ENCODE measurements at regions not wholly inside any gene's neighbourhood (a gene's known extent, or its start where the extent isn't known, plus 50 kb on each side); places are given as distances from the start of the nearest gene placed in this dataset.

- Histone ChIP-seq H3K4me1 (ENCODE audit: control insufficient read depth in 5 of 5, insufficient read depth in 5 of 5, low read length in 5 of 5) (peaks cover 0 to 33% (median 11%) of the 10 kb centered on the region in 5 donors), H3K27me3 (ENCODE audit: control insufficient read depth in 3 of 3, insufficient read depth in 3 of 3, low read length in 2 of 3) (no peaks in the 10 kb centered on the region), H3K9ac (ENCODE audit: insufficient read depth in 1 of 2, low read length in 2 of 2) (no peak overlapping the region), H3K9me3 (ENCODE audit: control insufficient read depth in 4 of 4, insufficient read depth in 3 of 4, low read length in 3 of 4) (peaks cover 0 to 3% (median 0%) of the 10 kb centered on the region in 4 donors), H3K36me3 (ENCODE audit: control insufficient read depth in 4 of 4, insufficient read depth in 4 of 4, low read length in 4 of 4) (no peaks in the 10 kb centered on the region), H3K27ac (ENCODE audit: low read depth in 1 of 2, low read length in 1 of 2) (no peak overlapping the region), H3K4me3 (no peak overlapping the region)
- ATAC-seq (ENCODE audit: insufficient read depth, low FRiP score) = no peak
- TF ChIP-seq, protein P1, sequence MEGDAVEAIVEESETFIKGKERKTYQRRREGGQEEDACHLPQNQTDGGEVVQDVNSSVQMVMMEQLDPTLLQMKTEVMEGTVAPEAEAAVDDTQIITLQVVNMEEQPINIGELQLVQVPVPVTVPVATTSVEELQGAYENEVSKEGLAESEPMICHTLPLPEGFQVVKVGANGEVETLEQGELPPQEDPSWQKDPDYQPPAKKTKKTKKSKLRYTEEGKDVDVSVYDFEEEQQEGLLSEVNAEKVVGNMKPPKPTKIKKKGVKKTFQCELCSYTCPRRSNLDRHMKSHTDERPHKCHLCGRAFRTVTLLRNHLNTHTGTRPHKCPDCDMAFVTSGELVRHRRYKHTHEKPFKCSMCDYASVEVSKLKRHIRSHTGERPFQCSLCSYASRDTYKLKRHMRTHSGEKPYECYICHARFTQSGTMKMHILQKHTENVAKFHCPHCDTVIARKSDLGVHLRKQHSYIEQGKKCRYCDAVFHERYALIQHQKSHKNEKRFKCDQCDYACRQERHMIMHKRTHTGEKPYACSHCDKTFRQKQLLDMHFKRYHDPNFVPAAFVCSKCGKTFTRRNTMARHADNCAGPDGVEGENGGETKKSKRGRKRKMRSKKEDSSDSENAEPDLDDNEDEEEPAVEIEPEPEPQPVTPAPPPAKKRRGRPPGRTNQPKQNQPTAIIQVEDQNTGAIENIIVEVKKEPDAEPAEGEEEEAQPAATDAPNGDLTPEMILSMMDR (IDR thresholded peaks at IDR 0.05; ENCODE audit: control extremely low read depth, extremely low read depth) = no peak
- DNase-seq = no peak
Observed at GRCh38 chr4:81595287-81595686, 123.6 kb upstream of the RASGEF1B start.

DNA sequence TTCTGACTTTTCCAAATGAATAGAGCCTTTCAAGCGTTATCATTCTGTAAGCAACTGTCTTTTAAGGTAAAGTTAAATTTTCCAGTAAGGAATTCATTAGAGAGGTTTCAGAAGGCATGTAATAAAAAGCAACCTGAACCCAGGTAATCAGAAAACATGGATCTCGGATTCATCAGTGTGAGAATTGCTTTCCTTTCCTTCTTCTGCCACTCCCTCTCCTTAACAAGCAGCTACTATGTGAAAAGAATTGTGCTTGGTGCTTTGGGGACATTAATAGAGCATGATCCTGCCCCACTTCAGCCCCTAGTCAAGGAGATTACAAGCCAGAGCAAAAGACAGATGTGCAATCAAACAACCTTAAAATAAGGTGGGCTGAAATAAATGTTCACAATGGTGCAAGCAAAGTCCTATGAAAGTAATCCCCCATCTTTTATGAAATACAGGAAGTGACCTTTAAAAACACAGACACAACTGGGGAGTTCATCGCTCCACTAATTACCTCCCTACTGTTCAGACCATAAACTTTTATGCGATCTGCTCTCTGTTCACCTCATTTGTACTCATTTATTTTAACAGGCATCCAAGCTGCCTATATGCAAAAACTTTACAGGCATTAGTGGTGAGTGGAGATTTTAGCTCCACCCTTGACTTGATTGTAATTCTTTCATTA lies 122.9 kb upstream of the RASGEF1B start:
- Histone ChIP-seq H3K9ac (ENCODE audit: insufficient read depth in 1 of 2, low read length in 2 of 2) (no peak overlapping the region), H3K27ac (ENCODE audit: low read depth in 1 of 2, low read length in 1 of 2) (no peak overlapping the region), H3K27me3 (ENCODE audit: control insufficient read depth in 3 of 3, insufficient read depth in 3 of 3, low read length in 2 of 3) (no peaks in the 10 kb centered on the region), H3K36me3 (ENCODE audit: control insufficient read depth in 4 of 4, insufficient read depth in 4 of 4, low read length in 4 of 4) (no peaks in the 10 kb centered on the region), H3K4me3 (no peak overlapping the region), H3K4me1 (ENCODE audit: control insufficient read depth in 5 of 5, insufficient read depth in 5 of 5, low read length in 5 of 5) (peaks cover 0 to 27% (median 11%) of the 10 kb centered on the region in 5 donors), H3K9me3 (ENCODE audit: control insufficient read depth in 4 of 4, insufficient read depth in 3 of 4, low read length in 3 of 4) (peaks cover 0 to 3% (median 0%) of the 10 kb centered on the region in 4 donors)
- WGBS, 2 donors = 86 to 90% methylated on average over 4 of the region's 4 CpGs
- no peak for ATAC-seq (ENCODE audit: insufficient read depth, low FRiP score)
- TF ChIP-seq, protein P1 (IDR thresholded peaks at IDR 0.05; ENCODE audit: control extremely low read depth, extremely low read depth) = no peak
- no peak for DNase-seq

- no peak overlapping the region for H3K27ac ChIP-seq (ENCODE audit: low read depth in 1 of 2, low read length in 1 of 2)
- 92 to 93% methylated on average over 2 of the region's 2 CpGs for WGBS, 2 donors
- peaks cover 0 to 19% (median 11%) of the 10 kb centered on the region in 5 donors for H3K4me1 ChIP-seq (ENCODE audit: control insufficient read depth in 5 of 5, insufficient read depth in 5 of 5, low read length in 5 of 5)
- TF ChIP-seq, protein P1 (IDR thresholded peaks at IDR 0.05; ENCODE audit: control extremely low read depth, extremely low read depth) = no peak
- ATAC-seq (ENCODE audit: insufficient read depth, low FRiP score) = no peak
- H3K9ac ChIP-seq (ENCODE audit: insufficient read depth in 1 of 2, low read length in 2 of 2) = no peak overlapping the region
- H3K27me3 ChIP-seq (ENCODE audit: control insufficient read depth in 3 of 3, insufficient read depth in 3 of 3, low read length in 2 of 3) = no peaks in the 10 kb centered on the region
- no peaks in the 10 kb centered on the region for H3K9me3 ChIP-seq (ENCODE audit: control insufficient read depth in 4 of 4, insufficient read depth in 3 of 4, low read length in 3 of 4)
- no peak overlapping the region for H3K4me3 ChIP-seq
- DNase-seq = no peak
- no peaks in the 10 kb centered on the region for H3K36me3 ChIP-seq (ENCODE audit: control insufficient read depth in 4 of 4, insufficient read depth in 4 of 4, low read length in 4 of 4)
Observed at GRCh38 chr4:81592701-81593100, 121.0 kb upstream of the RASGEF1B start.

GRCh38 chr4:81590596-81590995 lies 118.9 kb upstream of the RASGEF1B start:
- ATAC-seq (ENCODE audit: insufficient read depth, low FRiP score) = no peak
- DNase-seq = no peak
- Histone ChIP-seq H3K4me1 (ENCODE audit: control insufficient read depth in 5 of 5, insufficient read depth in 5 of 5, low read length in 5 of 5) (peaks cover 0 to 18% (median 4%) of the 10 kb centered on the region in 5 donors), H3K9me3 (ENCODE audit: control insufficient read depth in 4 of 4, insufficient read depth in 3 of 4, low read length in 3 of 4) (no peaks in the 10 kb centered on the region), H3K9ac (ENCODE audit: insufficient read depth in 1 of 2, low read length in 2 of 2) (no peak overlapping the region), H3K27ac (ENCODE audit: low read depth in 1 of 2, low read length in 1 of 2) (no peak overlapping the region), H3K4me3 (no peak overlapping the region), H3K27me3 (ENCODE audit: control insufficient read depth in 3 of 3, insufficient read depth in 3 of 3, low read length in 2 of 3) (no peaks in the 10 kb centered on the region), H3K36me3 (ENCODE audit: control insufficient read depth in 4 of 4, insufficient read depth in 4 of 4, low read length in 4 of 4) (no peaks in the 10 kb centered on the region)
- 96 to 97% methylated on average over 1 of the region's 1 CpG for WGBS, 2 donors
- TF ChIP-seq, protein P1 (IDR thresholded peaks at IDR 0.05; ENCODE audit: control extremely low read depth, extremely low read depth) = no peak
